PC-3 (cell line): ENCODE measurements at regions not wholly inside any gene's neighbourhood (a gene's known extent, or its start where the extent isn't known, plus 50 kb on each side); places are given as distances from the start of the nearest gene placed in this dataset.

Experiments
- CTCF ChIP-seq: fragments of 300-600 bp; sonication (generic); conservative IDR thresholded peaks from 2 replicates; pipeline ENCODE4 v1.5.1; 2017; ENCODE audit warnings: antibody characterized with exemption, low read depth, mild to moderate bottlenecking, low read length
- EZH2 ChIP-seq: fragments of 300-600 bp; sonication (generic); IDR thresholded peaks from one replicate; pipeline ENCODE4 v1.6.1; 2017; ENCODE audit warnings: antibody characterized with exemption, mild to moderate bottlenecking, low read length; ENCODE audit not compliant: unreplicated experiment
- EZH2phosphoT487 ChIP-seq: fragments of 300-600 bp; sonication (generic); IDR thresholded peaks from 2 replicates; pipeline ENCODE4 v1.6.1; 2018; ENCODE audit warnings: mild to moderate bottlenecking, antibody characterized with exemption, low read length, borderline replicate concordance

GRCh38 chr11:128066399-128066798 is 521.0 kb downstream of the ETS1 start:
- no peak for TF ChIP-seq CTCF
- no peak for TF ChIP-seq EZH2
- no peak for TF ChIP-seq EZH2phosphoT487
